ENCODE measurements at regions not wholly inside any gene's neighbourhood (a gene's known extent, or its start where the extent isn't known, plus 50 kb on each side); places are given as distances from the start of the nearest gene placed in this dataset.
"Not testable (repeated sequence)": the region's sequence is repeated elsewhere in the genome, so short reads cannot be mapped to it uniquely, and the experiment has no call there.

GRCh38 chr2:131828164-131828561 is 300.5 kb downstream of the CCDC74A start:
- DNase-seq (ENCODE audit: low read depth in 3 of 3) = no peak

- DNase-seq (ENCODE audit: low read depth in 3 of 3) = not testable (repeated sequence)
Measured at GRCh38 chr2:131828633-131829455, 301.2 kb downstream of the CCDC74A start.

GRCh38 chr2:131829456-131830241 is 302.0 kb downstream of the CCDC74A start:
- not testable (repeated sequence) for DNase-seq (ENCODE audit: low read depth in 3 of 3)

GRCh38 chr2:131830242-131830945 is 302.7 kb downstream of the CCDC74A start:
- not testable (repeated sequence) for DNase-seq (ENCODE audit: low read depth in 3 of 3)

GRCh38 chr2:131830946-131831310 is 303.2 kb downstream of the CCDC74A start:
- not testable (repeated sequence) for DNase-seq (ENCODE audit: low read depth in 3 of 3)

- DNase-seq (ENCODE audit: low read depth in 3 of 3) = not testable (repeated sequence)
Measured at GRCh38 chr2:131831450-131832208, 303.9 kb downstream of the CCDC74A start.

- not testable (repeated sequence) for DNase-seq (ENCODE audit: low read depth in 3 of 3)
Measured at GRCh38 chr2:131832209-131832780, 304.6 kb downstream of the CCDC74A start.

GRCh38 chr2:131832917-131833316 is 305.2 kb downstream of the CCDC74A start:
- DNase-seq (ENCODE audit: low read depth in 3 of 3) = not testable (repeated sequence)

- not testable (repeated sequence) for DNase-seq (ENCODE audit: low read depth in 3 of 3)
Measured at GRCh38 chr2:131833367-131834202, 305.9 kb downstream of the CCDC74A start.

GRCh38 chr2:131834203-131835020 is 306.7 kb downstream of the CCDC74A start:
- DNase-seq (ENCODE audit: low read depth in 3 of 3) = not testable (repeated sequence)

- DNase-seq (ENCODE audit: low read depth in 3 of 3) = not testable (repeated sequence)
Measured at GRCh38 chr2:131835022-131835421, 307.3 kb downstream of the CCDC74A start.

- no peak for DNase-seq (ENCODE audit: low read depth in 3 of 3)
Measured at GRCh38 chr2:131835621-131836091, 308.0 kb downstream of the CCDC74A start.

- not testable (repeated sequence) for DNase-seq (ENCODE audit: low read depth in 3 of 3)
Measured at GRCh38 chr2:131836116-131836515, 308.4 kb downstream of the CCDC74A start.

GRCh38 chr2:131844044-131844443 is 316.4 kb downstream of the CCDC74A start:
- not testable (repeated sequence) for DNase-seq (ENCODE audit: low read depth in 3 of 3)

- not testable (repeated sequence) for DNase-seq (ENCODE audit: low read depth in 3 of 3)
Measured at GRCh38 chr2:131856202-131856601, 305.6 kb downstream of the ANKRD30BL start.

- DNase-seq (ENCODE audit: low read depth in 3 of 3) = not testable (repeated sequence)
Measured at GRCh38 chr2:131858197-131858596, 303.6 kb downstream of the ANKRD30BL start.
